ENCODE measurements at regions not wholly inside any gene's neighbourhood (a gene's known extent, or its start where the extent isn't known, plus 50 kb on each side); places are given as distances from the start of the nearest gene placed in this dataset.
"Not testable (repeated sequence)": the region's sequence is repeated elsewhere in the genome, so short reads cannot be mapped to it uniquely, and the experiment has no call there.

DNA sequence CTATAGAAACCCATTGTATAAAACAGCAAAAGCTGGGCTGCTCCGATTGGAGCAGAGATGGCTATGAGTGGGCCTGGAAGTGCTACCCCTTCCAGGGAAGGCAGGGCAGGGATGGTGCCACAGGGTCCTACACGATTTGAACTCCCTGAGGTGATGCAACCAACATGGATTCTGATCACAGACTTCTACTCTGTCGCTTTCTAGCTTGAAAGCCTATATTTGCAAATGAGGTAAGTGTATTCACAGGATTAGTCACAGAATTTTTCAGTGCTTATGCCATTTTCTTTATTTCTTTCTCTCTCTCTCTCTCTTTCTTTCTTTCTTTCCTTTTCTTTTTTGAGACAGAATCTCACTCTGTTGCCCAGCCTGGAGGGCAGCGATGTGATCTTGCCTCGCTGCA lies 179.0 kb downstream of the SPRY2 start:
- Histone ChIP-seq H3K36me3 (ENCODE audit: control insufficient read depth, insufficient read depth, low read length) (no peaks in the 10 kb centered on the region), H3K27me3 (replicated peaks; ENCODE audit: control insufficient read depth, insufficient read depth, low read length) (no peaks in the 10 kb centered on the region), H3K4me3 (replicated peaks; ENCODE audit: low read depth, low read length) (no peak overlapping the region)
- TF ChIP-seq, protein P1, sequence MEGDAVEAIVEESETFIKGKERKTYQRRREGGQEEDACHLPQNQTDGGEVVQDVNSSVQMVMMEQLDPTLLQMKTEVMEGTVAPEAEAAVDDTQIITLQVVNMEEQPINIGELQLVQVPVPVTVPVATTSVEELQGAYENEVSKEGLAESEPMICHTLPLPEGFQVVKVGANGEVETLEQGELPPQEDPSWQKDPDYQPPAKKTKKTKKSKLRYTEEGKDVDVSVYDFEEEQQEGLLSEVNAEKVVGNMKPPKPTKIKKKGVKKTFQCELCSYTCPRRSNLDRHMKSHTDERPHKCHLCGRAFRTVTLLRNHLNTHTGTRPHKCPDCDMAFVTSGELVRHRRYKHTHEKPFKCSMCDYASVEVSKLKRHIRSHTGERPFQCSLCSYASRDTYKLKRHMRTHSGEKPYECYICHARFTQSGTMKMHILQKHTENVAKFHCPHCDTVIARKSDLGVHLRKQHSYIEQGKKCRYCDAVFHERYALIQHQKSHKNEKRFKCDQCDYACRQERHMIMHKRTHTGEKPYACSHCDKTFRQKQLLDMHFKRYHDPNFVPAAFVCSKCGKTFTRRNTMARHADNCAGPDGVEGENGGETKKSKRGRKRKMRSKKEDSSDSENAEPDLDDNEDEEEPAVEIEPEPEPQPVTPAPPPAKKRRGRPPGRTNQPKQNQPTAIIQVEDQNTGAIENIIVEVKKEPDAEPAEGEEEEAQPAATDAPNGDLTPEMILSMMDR (IDR thresholded peaks at IDR 0.05; ENCODE audit: insufficient read depth, low read length, poor library complexity, severe bottlenecking), result no peak
- DNase-seq (ENCODE audit: extremely low read depth, insufficient read length), result no peak

DNA sequence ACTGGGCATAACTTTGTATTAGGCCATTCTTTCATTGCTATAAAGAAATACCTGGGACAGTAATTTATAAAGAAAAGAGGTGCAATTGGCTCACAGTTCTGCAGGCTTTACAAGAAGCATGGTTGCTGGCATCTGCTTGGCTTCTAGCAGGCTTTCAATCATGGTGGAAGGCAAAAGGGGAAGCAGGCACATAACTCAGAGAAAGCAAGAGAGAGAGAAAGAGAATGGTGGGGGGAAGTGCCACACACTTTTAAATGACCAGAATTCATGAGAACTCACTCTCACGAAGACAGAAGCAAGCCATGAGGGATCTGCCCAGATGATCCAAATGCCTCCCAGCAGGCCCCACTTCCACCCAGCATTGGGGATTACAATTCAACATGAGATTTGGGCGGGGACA lies 179.7 kb downstream of the SPRY2 start:
- H3K4me3 ChIP-seq (replicated peaks; ENCODE audit: low read depth, low read length), result no peak overlapping the region
- H3K36me3 ChIP-seq (ENCODE audit: control insufficient read depth, insufficient read depth, low read length), result no peaks in the 10 kb centered on the region
- H3K27me3 ChIP-seq (replicated peaks; ENCODE audit: control insufficient read depth, insufficient read depth, low read length), result no peaks in the 10 kb centered on the region
- DNase-seq (ENCODE audit: extremely low read depth, insufficient read length), result no peak
- TF ChIP-seq, protein P1 (IDR thresholded peaks at IDR 0.05; ENCODE audit: insufficient read depth, low read length, poor library complexity, severe bottlenecking), result no peak

DNA sequence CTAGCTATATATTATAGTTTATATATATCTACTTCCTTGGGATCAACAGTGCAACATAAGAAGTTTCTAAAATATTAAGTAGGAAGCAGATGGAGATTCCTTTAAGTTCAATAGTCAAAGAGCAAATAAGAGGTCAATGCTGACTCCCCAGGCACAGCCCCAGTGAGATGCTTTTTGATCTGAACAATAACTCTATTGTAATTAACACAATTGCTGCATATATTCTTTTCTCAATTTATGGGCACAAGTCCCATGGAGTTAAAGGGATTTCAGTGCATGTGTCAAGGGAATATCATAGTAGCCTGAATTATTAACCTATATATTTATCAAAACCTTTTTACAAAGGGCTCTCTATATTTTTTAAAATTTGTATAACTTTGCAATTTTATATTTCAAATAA lies 180.8 kb downstream of the SPRY2 start:
- TF ChIP-seq, protein P1 (IDR thresholded peaks at IDR 0.05; ENCODE audit: insufficient read depth, low read length, poor library complexity, severe bottlenecking), result no peak
- no peak for DNase-seq (ENCODE audit: extremely low read depth, insufficient read length)
- H3K27me3 ChIP-seq (replicated peaks; ENCODE audit: control insufficient read depth, insufficient read depth, low read length), result no peaks in the 10 kb centered on the region
- no peaks in the 10 kb centered on the region for H3K36me3 ChIP-seq (ENCODE audit: control insufficient read depth, insufficient read depth, low read length)
- no peak overlapping the region for H3K4me3 ChIP-seq (replicated peaks; ENCODE audit: low read depth, low read length)

DNA sequence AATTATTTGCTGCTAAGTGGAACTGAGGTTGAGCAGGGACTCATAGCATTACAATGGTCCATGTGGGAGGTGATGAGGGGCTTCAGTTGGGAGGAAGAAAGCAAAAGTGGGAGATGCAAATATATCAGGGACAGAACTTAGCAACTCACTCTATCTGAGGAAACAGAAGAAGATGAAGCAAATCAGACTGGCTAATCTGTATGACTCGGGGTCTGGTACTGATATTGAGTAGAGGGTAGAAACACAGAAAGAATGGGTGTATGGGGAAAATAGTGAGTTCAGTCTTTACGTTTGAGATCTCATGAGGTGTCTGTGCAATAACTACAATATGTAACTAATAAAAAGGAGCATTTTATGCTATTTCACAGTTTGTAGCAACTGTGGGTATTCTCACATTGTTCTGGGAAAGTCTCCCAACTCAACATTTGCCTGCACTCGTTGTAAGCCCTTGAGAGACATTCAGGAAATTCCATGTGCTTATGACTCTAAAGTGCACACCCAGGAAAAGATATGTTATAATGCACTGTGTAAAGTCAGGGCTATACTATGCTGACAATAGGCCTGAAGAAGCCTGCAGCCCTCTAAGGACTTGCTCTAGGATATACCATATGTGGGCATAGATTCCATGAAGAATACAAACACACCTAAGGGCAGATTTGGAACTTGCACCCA lies 183.5 kb downstream of the SPRY2 start:
- no peak overlapping the region for H3K4me3 ChIP-seq (replicated peaks; ENCODE audit: low read depth, low read length)
- TF ChIP-seq, protein P1 (IDR thresholded peaks at IDR 0.05; ENCODE audit: insufficient read depth, low read length, poor library complexity, severe bottlenecking), result no peak
- H3K27me3 ChIP-seq (replicated peaks; ENCODE audit: control insufficient read depth, insufficient read depth, low read length), result no peaks in the 10 kb centered on the region
- no peak for DNase-seq (ENCODE audit: extremely low read depth, insufficient read length)
- H3K36me3 ChIP-seq (ENCODE audit: control insufficient read depth, insufficient read depth, low read length), result no peaks in the 10 kb centered on the region

DNA sequence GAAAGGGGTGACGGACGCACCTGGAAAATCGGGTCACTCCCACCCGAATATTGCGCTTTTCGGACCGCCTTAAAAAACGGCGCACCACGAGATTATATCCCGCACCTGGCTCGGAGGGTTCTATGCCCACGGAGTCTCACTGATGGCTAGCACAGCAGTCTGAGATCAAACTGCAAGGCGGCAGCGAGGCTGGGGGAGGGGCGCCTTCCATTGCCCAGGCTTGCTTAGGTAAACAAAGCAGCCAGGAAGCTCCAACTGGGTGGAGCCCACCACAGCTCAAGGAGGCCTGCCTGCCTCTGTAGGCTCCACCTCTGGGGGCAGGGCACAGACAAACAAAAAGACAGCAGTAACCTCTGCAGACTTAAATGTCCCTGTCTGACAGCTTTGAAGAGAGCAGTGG lies 188.8 kb downstream of the SPRY2 start:
- H3K4me3 ChIP-seq (replicated peaks; ENCODE audit: low read depth, low read length); DNase-seq (ENCODE audit: extremely low read depth, insufficient read length): not testable (repeated sequence)

DNA sequence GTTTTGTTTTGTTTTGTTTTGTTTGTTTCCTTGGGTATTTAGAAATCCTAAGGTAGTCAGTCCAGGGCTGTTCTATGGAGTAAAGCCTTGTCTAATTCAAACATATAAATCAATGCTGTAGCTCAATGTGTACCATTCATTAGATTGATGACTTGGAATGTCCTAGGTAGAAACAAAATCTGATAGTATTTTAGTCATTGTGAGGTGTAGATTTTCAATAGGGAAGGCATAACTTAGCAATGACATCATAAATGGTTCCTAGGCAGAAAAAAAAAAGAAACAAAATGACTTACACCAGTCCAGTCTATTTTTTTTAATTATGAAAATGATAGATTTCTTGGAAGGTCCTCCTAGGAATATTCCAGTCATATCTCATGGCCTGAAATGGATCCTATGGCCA lies 189.9 kb downstream of the SPRY2 start:
- Histone ChIP-seq H3K27me3 (replicated peaks; ENCODE audit: control insufficient read depth, insufficient read depth, low read length) (no peaks in the 10 kb centered on the region), H3K4me3 (replicated peaks; ENCODE audit: low read depth, low read length) (no peak overlapping the region), H3K36me3 (ENCODE audit: control insufficient read depth, insufficient read depth, low read length) (no peaks in the 10 kb centered on the region)
- DNase-seq (ENCODE audit: extremely low read depth, insufficient read length), result no peak
- TF ChIP-seq, protein P1 (IDR thresholded peaks at IDR 0.05; ENCODE audit: insufficient read depth, low read length, poor library complexity, severe bottlenecking), result no peak

More for the DNA sequence above, 188.8 kb downstream of the SPRY2 start:
- not testable (repeated sequence) for H3K36me3 ChIP-seq (ENCODE audit: control insufficient read depth, insufficient read depth, low read length); H3K27me3 ChIP-seq (replicated peaks; ENCODE audit: control insufficient read depth, insufficient read depth, low read length)
